ENCODE measurements at regions not wholly inside any gene's neighbourhood (a gene's known extent, or its start where the extent isn't known, plus 50 kb on each side); places are given as distances from the start of the nearest gene placed in this dataset.

GRCh38 chr22:48873191-48873520 is 954.5 kb downstream of the BRD1 start:
- Histone ChIP-seq H3K4me3 (replicated peaks; ENCODE audit: insufficient read depth, low read length) (no peak overlapping the region), H3K27me3 (ENCODE audit: insufficient read depth, poor library complexity, severe bottlenecking) (no peaks in the 10 kb centered on the region), H3K27ac (replicated peaks) (no peak overlapping the region)
- DNase-seq (ENCODE audit: low read depth in 1 of 2, low spot score in 1 of 2), result no peak
- TF ChIP-seq SPI1 (IDR thresholded peaks at IDR 0.05; ENCODE audit: borderline replicate concordance, low read depth) (no peak), REST (IDR thresholded peaks at IDR 0.05; ENCODE audit: insufficient replicate concordance, low read depth) (no peak), CTCF (IDR thresholded peaks at IDR 0.05; ENCODE audit: insufficient read depth, low read length) (no peak), GABPA (IDR thresholded peaks at IDR 0.05; ENCODE audit: low read depth) (no peak), POLR2AphosphoS5 (IDR thresholded peaks at IDR 0.05; ENCODE audit: low read depth) (no peak)

GRCh38 chr22:48872271-48873190 is 955.1 kb downstream of the BRD1 start:
- no peak overlapping the region for H3K27ac ChIP-seq (replicated peaks)
- no peak for TF ChIP-seq REST (IDR thresholded peaks at IDR 0.05; ENCODE audit: insufficient replicate concordance, low read depth)
- no peak for TF ChIP-seq GABPA (IDR thresholded peaks at IDR 0.05; ENCODE audit: low read depth)
- TF ChIP-seq POLR2AphosphoS5 (IDR thresholded peaks at IDR 0.05; ENCODE audit: low read depth), result no peak
- no peak for TF ChIP-seq SPI1 (IDR thresholded peaks at IDR 0.05; ENCODE audit: borderline replicate concordance, low read depth)
- TF ChIP-seq CTCF (IDR thresholded peaks at IDR 0.05; ENCODE audit: insufficient read depth, low read length), result no peak
- H3K4me3 ChIP-seq (replicated peaks; ENCODE audit: insufficient read depth, low read length), result no peak overlapping the region
- H3K27me3 ChIP-seq (ENCODE audit: insufficient read depth, poor library complexity, severe bottlenecking), result no peaks in the 10 kb centered on the region
- no peak for DNase-seq (ENCODE audit: low read depth in 1 of 2, low spot score in 1 of 2)

- H3K4me3 ChIP-seq (replicated peaks; ENCODE audit: insufficient read depth, low read length), result no peak overlapping the region
- H3K27me3 ChIP-seq (ENCODE audit: insufficient read depth, poor library complexity, severe bottlenecking), result no peaks in the 10 kb centered on the region
- H3K27ac ChIP-seq (replicated peaks), result no peak overlapping the region
- TF ChIP-seq CTCF (IDR thresholded peaks at IDR 0.05; ENCODE audit: insufficient read depth, low read length) (no peak), SPI1 (IDR thresholded peaks at IDR 0.05; ENCODE audit: borderline replicate concordance, low read depth) (no peak), GABPA (IDR thresholded peaks at IDR 0.05; ENCODE audit: low read depth) (no peak), REST (IDR thresholded peaks at IDR 0.05; ENCODE audit: insufficient replicate concordance, low read depth) (no peak), POLR2AphosphoS5 (IDR thresholded peaks at IDR 0.05; ENCODE audit: low read depth) (no peak)
- DNase-seq (ENCODE audit: low read depth in 1 of 2, low spot score in 1 of 2), result no peak
These were observed 956.4 kb downstream of the BRD1 start for GRCh38 chr22:48871176-48871840.

Measured in HL-60 (cell line).